Testis (tissue), 2 donors: ENCODE measurements at regions not wholly inside any gene's neighbourhood (a gene's known extent, or its start where the extent isn't known, plus 50 kb on each side); places are given as distances from the start of the nearest gene placed in this dataset.

Experiments
- POLR2A ChIP-seq: fragments of 450-650 bp; IDR thresholded peaks from one replicate; pipeline ENCODE4 v1.6.1; 2017; ENCODE audit warnings: antibody characterized with exemption, mild to moderate bottlenecking, moderate library complexity
- TF ChIP-seq, protein P1 (sequence below), 3 experiments: fragments of 450-650 bp in 2 of 3; fragments of 200-600 bp in 1 of 3; sonication (generic) in 1 of 3; IDR thresholded peaks; one replicate each; pipeline ENCODE4 v1.5.1; 2016 to 2019; ENCODE audit warnings: antibody characterized with exemption in 3 of 3, mild to moderate bottlenecking in 2 of 3, moderate library complexity in 1 of 3

GRCh38 chr6:27770724-27771123 lies 141.5 kb downstream of the OR2B2 start:
- TF ChIP-seq, protein P1, sequence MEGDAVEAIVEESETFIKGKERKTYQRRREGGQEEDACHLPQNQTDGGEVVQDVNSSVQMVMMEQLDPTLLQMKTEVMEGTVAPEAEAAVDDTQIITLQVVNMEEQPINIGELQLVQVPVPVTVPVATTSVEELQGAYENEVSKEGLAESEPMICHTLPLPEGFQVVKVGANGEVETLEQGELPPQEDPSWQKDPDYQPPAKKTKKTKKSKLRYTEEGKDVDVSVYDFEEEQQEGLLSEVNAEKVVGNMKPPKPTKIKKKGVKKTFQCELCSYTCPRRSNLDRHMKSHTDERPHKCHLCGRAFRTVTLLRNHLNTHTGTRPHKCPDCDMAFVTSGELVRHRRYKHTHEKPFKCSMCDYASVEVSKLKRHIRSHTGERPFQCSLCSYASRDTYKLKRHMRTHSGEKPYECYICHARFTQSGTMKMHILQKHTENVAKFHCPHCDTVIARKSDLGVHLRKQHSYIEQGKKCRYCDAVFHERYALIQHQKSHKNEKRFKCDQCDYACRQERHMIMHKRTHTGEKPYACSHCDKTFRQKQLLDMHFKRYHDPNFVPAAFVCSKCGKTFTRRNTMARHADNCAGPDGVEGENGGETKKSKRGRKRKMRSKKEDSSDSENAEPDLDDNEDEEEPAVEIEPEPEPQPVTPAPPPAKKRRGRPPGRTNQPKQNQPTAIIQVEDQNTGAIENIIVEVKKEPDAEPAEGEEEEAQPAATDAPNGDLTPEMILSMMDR (IDR thresholded peaks at IDR 0.05) = no peak
- no peak for TF ChIP-seq POLR2A
